H9 (cell line): ENCODE measurements at regions not wholly inside any gene's neighbourhood (a gene's known extent, or its start where the extent isn't known, plus 50 kb on each side); places are given as distances from the start of the nearest gene placed in this dataset.

Experiments used
- DNase-seq: peaks from one replicate; pipeline ENCODE4 v3.0.0-alpha.2; 2017
- H2AFZ ChIP-seq: one replicate; pipeline ENCODE4 v1.6.1; 2013; ENCODE audit warnings: mild to moderate bottlenecking, low read length, control low read depth, moderate library complexity
- H2AK5ac ChIP-seq: 2 replicates; pipeline ENCODE4 v1.6.1; 2013; ENCODE audit warnings: low read length, control low read depth, mixed read lengths; ENCODE audit not compliant: insufficient read length
- H2BK120ac ChIP-seq: one replicate; pipeline ENCODE4 v1.6.1; 2013; ENCODE audit warnings: low read depth, mild to moderate bottlenecking, low read length, control low read depth, inconsistent platforms; ENCODE audit not compliant: poor library complexity, severe bottlenecking
- H2BK12ac ChIP-seq: 2 replicates; pipeline ENCODE4 v1.6.1; 2013; ENCODE audit warnings: low read length, control low read depth, mixed read lengths, low read depth; ENCODE audit not compliant: insufficient read length
- H2BK15ac ChIP-seq: 2 replicates; pipeline ENCODE4 v1.6.1; 2013; ENCODE audit warnings: low read depth, low read length, control low read depth
- H2BK20ac ChIP-seq: one replicate; pipeline ENCODE4 v1.6.1; 2013; ENCODE audit warnings: low read depth, mild to moderate bottlenecking, low read length, control low read depth, inconsistent platforms; ENCODE audit not compliant: poor library complexity, severe bottlenecking
- H2BK5ac ChIP-seq: 2 replicates; pipeline ENCODE4 v1.6.1; 2013; ENCODE audit warnings: low read length, control low read depth, mixed read lengths; ENCODE audit not compliant: insufficient read length
- H3K14ac ChIP-seq: 2 replicates; pipeline ENCODE4 v1.6.1; 2013; ENCODE audit warnings: low read length, control low read depth; ENCODE audit not compliant: insufficient read depth
- H3K18ac ChIP-seq: 2 replicates; pipeline ENCODE4 v1.6.1; 2013; ENCODE audit warnings: low read depth, mild to moderate bottlenecking, mixed read lengths, low read length, control low read depth; ENCODE audit not compliant: insufficient read length
- H3K23ac ChIP-seq: 2 replicates; pipeline ENCODE4 v1.6.1; 2013; ENCODE audit warnings: low read length, control low read depth, mixed read lengths, low read depth; ENCODE audit not compliant: insufficient read length
- H3K23me2 ChIP-seq: 2 replicates; pipeline ENCODE4 v1.6.1; 2013; ENCODE audit warnings: low read depth, mild to moderate bottlenecking, mixed read lengths, low read length, control low read depth; ENCODE audit not compliant: insufficient read length, poor library complexity, severe bottlenecking
- H3K27ac ChIP-seq: 2 replicates; pipeline ENCODE4 v1.5.1; 2013; ENCODE audit warnings: low read length, control low read depth, mixed read lengths, low read depth; ENCODE audit not compliant: insufficient read length
- H3K27me3 ChIP-seq: 2 replicates; pipeline ENCODE4 v1.6.1; 2013; ENCODE audit warnings: low read length, control low read depth, inconsistent platforms; ENCODE audit not compliant: insufficient read depth
- H3K4ac ChIP-seq: 2 replicates; pipeline ENCODE4 v1.6.1; 2013; ENCODE audit warnings: low read depth, mild to moderate bottlenecking, control low read depth, inconsistent platforms, low read length, moderate library complexity
- H3K4me1 ChIP-seq: 2 replicates; pipeline ENCODE4 v1.6.1; 2013; ENCODE audit warnings: low read length, control low read depth, inconsistent platforms; ENCODE audit not compliant: insufficient read depth
- H3K4me2 ChIP-seq: 2 replicates; pipeline ENCODE4 v1.6.1; 2013; ENCODE audit warnings: low read length, control low read depth, mixed read lengths; ENCODE audit not compliant: insufficient read length, insufficient read depth
- H3K56ac ChIP-seq: 2 replicates; pipeline ENCODE4 v1.6.1; 2013; ENCODE audit warnings: low read depth, mild to moderate bottlenecking, mixed read lengths, low read length, control low read depth; ENCODE audit not compliant: insufficient read length
- H3K79me1 ChIP-seq: 2 replicates; pipeline ENCODE4 v1.6.1; 2013; ENCODE audit warnings: low read depth, mild to moderate bottlenecking, moderate library complexity, low read length, control low read depth, inconsistent platforms; ENCODE audit not compliant: insufficient read depth, poor library complexity, severe bottlenecking
- H3K79me2 ChIP-seq: 2 replicates; pipeline ENCODE4 v1.6.1; 2013; ENCODE audit warnings: low read length, control low read depth, inconsistent platforms; ENCODE audit not compliant: insufficient read depth
- H3K9ac ChIP-seq: 2 replicates; pipeline ENCODE4 v1.6.1; 2013; ENCODE audit warnings: low read length, control low read depth, mixed read lengths; ENCODE audit not compliant: insufficient read length; ENCODE audit errors: extremely low read depth
- H3K9me3 ChIP-seq: one replicate; pipeline ENCODE4 v1.6.1; 2013; ENCODE audit warnings: low read depth, low read length, inconsistent platforms; ENCODE audit not compliant: control insufficient read depth
- H3T11ph ChIP-seq: one replicate; pipeline ENCODE4 v1.6.1; 2013; ENCODE audit warnings: mild to moderate bottlenecking, low read length, control low read depth, inconsistent platforms
- H4K20me1 ChIP-seq: one replicate; pipeline ENCODE4 v1.6.1; 2013; ENCODE audit not compliant: control insufficient read depth, insufficient read length, insufficient read depth
- H4K5ac ChIP-seq: 2 replicates; pipeline ENCODE4 v1.6.1; 2013; ENCODE audit warnings: low read depth, mild to moderate bottlenecking, mixed read lengths, low read length, control low read depth; ENCODE audit not compliant: insufficient read length
- H4K8ac ChIP-seq: replicated peaks from 2 replicates; pipeline ENCODE4 v1.6.1; 2013; ENCODE audit warnings: low read length, control low read depth, mixed read lengths, low read depth; ENCODE audit not compliant: insufficient read length
- H4K91ac ChIP-seq: 2 replicates; pipeline ENCODE4 v1.6.1; 2013; ENCODE audit warnings: low read depth, mild to moderate bottlenecking, moderate library complexity, mixed read lengths, low read length, control low read depth; ENCODE audit not compliant: insufficient read length
- H3K27ac Mint-ChIP-seq, 3 experiments: 2 replicates in 2 of 3; 3 replicates in 1 of 3; pipeline ENCODE4 v1.8.0; 2020 to 2021; ENCODE audit warnings: mixed read lengths in 3 of 3, mild to moderate bottlenecking in 1 of 3, moderate library complexity in 1 of 3
- H3K27me3 Mint-ChIP-seq: 2 replicates; pipeline ENCODE4 v1.8.0; 2021; ENCODE audit warnings: low read depth, mild to moderate bottlenecking, moderate library complexity, mixed read lengths
- H3K36me3 Mint-ChIP-seq, 3 experiments: 2 replicates in 2 of 3; 3 replicates in 1 of 3; pipeline ENCODE4 v1.8.0; 2020 to 2021; ENCODE audit warnings: low read depth in 3 of 3, mixed read lengths in 3 of 3; ENCODE audit not compliant: insufficient read depth in 1 of 3
- H3K4me1 Mint-ChIP-seq, 2 experiments: 2 replicates each; pipeline ENCODE4 v1.8.0; 2020; ENCODE audit warnings: mixed read lengths in 2 of 2
- H3K4me3 Mint-ChIP-seq, 2 experiments: 2 replicates in 1 of 2; 3 replicates in 1 of 2; pipeline ENCODE4 v1.8.0; 2020 to 2021; ENCODE audit warnings: mild to moderate bottlenecking in 2 of 2, mixed read lengths in 2 of 2, moderate library complexity in 1 of 2
- H3K9me3 Mint-ChIP-seq, 2 experiments: 2 replicates in 1 of 2; 3 replicates in 1 of 2; pipeline ENCODE4 v1.8.0; 2020; ENCODE audit warnings: mild to moderate bottlenecking in 2 of 2, mixed read lengths in 2 of 2, moderate library complexity in 1 of 2
- CTCF ChIP-seq: fragments of 200-600 bp; sonication (generic); conservative IDR thresholded peaks from 3 replicates; pipeline ENCODE4 v1.8.0; 2021; ENCODE audit warnings: antibody characterized with exemption, mild to moderate bottlenecking
- WGBS: extraction: QIAGEN DNeasy Blood & Tissue Kit; methylation state at CpG from one replicate; pipeline ENCODE4 v1.1.7; 2013; ENCODE audit warnings: missing lambda C conversion rate, low lambda C conversion rate, mixed read lengths; ENCODE audit not compliant: insufficient read length; ENCODE audit errors: extremely low coverage; 5-methylcytosine and 5-hydroxymethylcytosine counted together

GRCh38 chr12:78556651-78557050 is 307.9 kb upstream of the SYT1 start:
- Histone ChIP-seq H3T11ph (no peak overlapping the region), H3K56ac (no peak overlapping the region), H3K79me2 (no peaks in the 10 kb centered on the region), H2BK15ac (no peak overlapping the region), H4K91ac (no peak overlapping the region), H2BK12ac (no peak overlapping the region), H3K18ac (no peak overlapping the region), H3K27me3 (no peaks in the 10 kb centered on the region), H4K5ac (no peak overlapping the region), H3K27ac (no peak overlapping the region), H2BK5ac (no peak overlapping the region), H4K20me1 (no peaks in the 10 kb centered on the region), H3K23me2 (no peaks in the 10 kb centered on the region), H3K4ac (no peak overlapping the region), H2AK5ac (no peak overlapping the region), H3K9me3 (no peaks in the 10 kb centered on the region), H2BK120ac (no peak overlapping the region), H2BK20ac (no peak overlapping the region), H2AFZ (no peak overlapping the region), H3K79me1 (no peaks in the 10 kb centered on the region), H3K4me2 (no peak overlapping the region), H4K8ac (no peak overlapping the region), H3K23ac (no peak overlapping the region), H3K14ac (no peak overlapping the region), H3K9ac (no peak overlapping the region), H3K4me1 (no peaks in the 10 kb centered on the region)
- H3K36me3 Mint-ChIP-seq = no peaks in the 10 kb centered on the region
- no peak overlapping the region for H3K4me3 Mint-ChIP-seq
- no peaks in the 10 kb centered on the region for H3K9me3 Mint-ChIP-seq
- no CpG with 5 or more reads among the region's 2 CpGs for WGBS
- no peaks in the 10 kb centered on the region; the same call in 1 of the 2 replicates for H3K27me3 Mint-ChIP-seq
- H3K27ac Mint-ChIP-seq = no peak overlapping the region
- peaks cover 3% of the 10 kb centered on the region in 2 experiments; a peak in 3 of 4 replicates for H3K4me1 Mint-ChIP-seq
- DNase-seq = no peak
- TF ChIP-seq CTCF = no peak
